Activated naive CD4-positive, alpha-beta T cell treated with anti-CD3 and anti-CD28 coated beads, Interleukin-2, amount 50 U/mL, for 24 hours (primary cell): ENCODE measurements at regions not wholly inside any gene's neighbourhood (a gene's known extent, or its start where the extent isn't known, plus 50 kb on each side); places are given as distances from the start of the nearest gene placed in this dataset.
"Not testable (repeated sequence)": the region's sequence is repeated elsewhere in the genome, so short reads cannot be mapped to it uniquely, and the experiment has no call there.

Experiments used
- H3K27ac Mint-ChIP-seq: one replicate; pipeline ENCODE4 v1.8.0; 2021; ENCODE audit warnings: mild to moderate bottlenecking, mixed read lengths
- H3K27me3 Mint-ChIP-seq: one replicate; pipeline ENCODE4 v1.8.0; 2021; ENCODE audit warnings: mixed read lengths
- H3K36me3 Mint-ChIP-seq: one replicate; pipeline ENCODE4 v1.8.0; 2021; ENCODE audit warnings: mixed read lengths
- H3K4me1 Mint-ChIP-seq: one replicate; pipeline ENCODE4 v1.8.0; 2021; ENCODE audit warnings: mixed read lengths
- H3K4me3 Mint-ChIP-seq: one replicate; pipeline ENCODE4 v1.8.0; 2021; ENCODE audit warnings: mild to moderate bottlenecking, mixed read lengths
- H3K9me3 Mint-ChIP-seq: one replicate; pipeline ENCODE4 v1.8.0; 2021; ENCODE audit warnings: mixed read lengths

DNA sequence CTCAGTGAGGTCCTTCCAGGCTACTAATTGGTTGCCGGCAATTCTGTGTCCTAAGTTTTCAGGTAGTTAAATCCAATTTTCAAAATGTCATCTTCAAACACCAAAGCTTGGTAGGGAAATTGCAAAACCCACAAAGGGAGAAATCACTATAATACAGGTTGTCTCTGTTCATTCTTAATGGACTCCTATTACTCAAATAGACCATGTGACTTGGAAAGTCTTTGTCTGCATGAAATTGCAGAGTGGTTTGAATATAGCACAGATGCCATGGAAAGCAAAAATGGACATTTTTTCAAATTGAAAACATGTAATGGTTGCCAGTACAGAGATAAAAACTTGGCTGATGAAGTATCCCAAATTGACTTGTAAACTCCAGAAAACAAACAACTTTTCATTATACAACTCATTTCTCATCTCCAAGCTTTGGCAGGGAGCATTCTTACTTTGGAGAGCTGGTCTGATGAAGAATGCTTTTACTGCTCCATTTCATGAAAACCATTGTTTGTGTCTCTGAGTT is 169.5 kb upstream of the PKN2 start:
- Mint-ChIP-seq H3K27ac (no peak overlapping the region), H3K4me1 (no peaks in the 10 kb centered on the region), H3K4me3 (no peak overlapping the region), H3K36me3 (no peaks in the 10 kb centered on the region), H3K27me3 (peaks cover 9% of the 10 kb centered on the region), H3K9me3 (no peaks in the 10 kb centered on the region)

DNA sequence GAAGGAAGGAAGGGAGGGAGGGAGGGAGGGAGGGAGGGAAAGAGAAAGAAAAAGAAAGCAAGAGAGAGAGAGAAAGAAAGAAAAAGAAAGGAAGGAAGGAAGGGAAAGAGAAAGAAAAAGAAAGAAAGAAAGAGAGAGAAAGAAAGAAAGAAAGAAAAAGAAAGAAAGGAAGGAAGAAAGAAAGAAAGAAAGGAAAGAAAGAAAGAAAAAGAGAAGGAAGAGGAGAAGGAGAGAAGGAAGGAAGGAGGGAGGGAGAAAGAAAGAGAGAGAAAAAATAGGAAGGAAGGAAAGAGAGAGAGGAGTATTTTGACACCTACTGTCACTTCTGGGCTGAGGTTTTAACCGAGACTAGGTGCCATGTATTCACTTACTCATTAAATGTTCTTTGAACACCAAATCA is 166.6 kb upstream of the PKN2 start:
- not testable (repeated sequence) for H3K27me3 Mint-ChIP-seq, H3K4me1 Mint-ChIP-seq, H3K4me3 Mint-ChIP-seq, H3K9me3 Mint-ChIP-seq, H3K27ac Mint-ChIP-seq, H3K36me3 Mint-ChIP-seq

DNA sequence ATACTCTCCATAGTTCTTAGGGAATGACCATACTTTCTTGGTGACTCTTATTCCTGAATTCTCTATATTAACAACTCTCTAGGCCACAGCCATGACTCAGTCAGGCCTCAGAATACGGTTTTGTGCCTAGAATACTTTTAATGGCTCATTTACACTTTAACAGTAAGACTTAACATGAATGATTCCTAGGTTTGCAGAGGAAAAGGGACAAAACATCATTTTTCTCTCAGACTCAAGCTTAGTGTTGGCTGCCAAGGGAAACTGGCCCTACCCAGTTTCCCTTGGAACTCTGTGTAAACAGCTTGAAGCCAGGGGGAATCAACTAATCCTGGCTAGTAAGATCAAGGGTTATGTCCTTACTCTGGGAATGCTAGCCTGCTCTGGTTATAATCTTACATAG is 164.9 kb upstream of the PKN2 start:
- H3K27ac Mint-ChIP-seq: no peak overlapping the region
- H3K36me3 Mint-ChIP-seq: no peaks in the 10 kb centered on the region
- H3K9me3 Mint-ChIP-seq: no peaks in the 10 kb centered on the region
- H3K27me3 Mint-ChIP-seq: peaks cover 9% of the 10 kb centered on the region
- H3K4me3 Mint-ChIP-seq: no peak overlapping the region
- H3K4me1 Mint-ChIP-seq: no peaks in the 10 kb centered on the region

DNA sequence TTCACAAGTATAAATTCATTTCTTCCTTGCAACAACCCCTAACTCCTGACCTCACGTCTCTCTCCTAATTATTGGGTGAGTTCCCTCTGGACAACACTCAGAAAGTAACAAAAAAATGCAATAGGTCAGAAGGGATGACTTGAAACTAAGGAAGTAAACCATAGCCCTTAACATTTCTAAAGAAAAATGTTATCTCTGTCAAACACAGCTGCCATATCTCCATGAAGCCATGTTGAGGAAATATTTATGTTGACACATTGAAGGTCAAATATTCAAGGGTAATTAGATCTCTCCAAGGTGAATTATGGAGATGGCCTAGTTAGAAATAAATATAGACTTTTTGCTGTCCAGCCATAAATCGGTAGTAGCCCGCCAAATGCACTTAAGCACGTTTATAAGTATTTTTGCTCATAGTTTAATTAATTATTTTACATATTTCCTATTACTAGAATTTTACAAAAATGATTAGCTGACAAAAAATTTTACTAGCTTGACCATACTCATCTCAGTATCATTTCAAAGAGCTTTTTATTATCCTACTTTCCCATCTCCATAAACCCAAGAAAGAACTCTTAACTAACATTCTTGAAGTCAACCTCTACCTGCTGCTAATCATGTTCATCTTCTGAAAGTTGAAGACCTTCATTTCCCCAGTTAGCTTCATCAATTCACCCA is 160.1 kb upstream of the PKN2 start:
- peaks cover 2% of the 10 kb centered on the region for H3K27me3 Mint-ChIP-seq
- no peak overlapping the region for H3K27ac Mint-ChIP-seq

DNA sequence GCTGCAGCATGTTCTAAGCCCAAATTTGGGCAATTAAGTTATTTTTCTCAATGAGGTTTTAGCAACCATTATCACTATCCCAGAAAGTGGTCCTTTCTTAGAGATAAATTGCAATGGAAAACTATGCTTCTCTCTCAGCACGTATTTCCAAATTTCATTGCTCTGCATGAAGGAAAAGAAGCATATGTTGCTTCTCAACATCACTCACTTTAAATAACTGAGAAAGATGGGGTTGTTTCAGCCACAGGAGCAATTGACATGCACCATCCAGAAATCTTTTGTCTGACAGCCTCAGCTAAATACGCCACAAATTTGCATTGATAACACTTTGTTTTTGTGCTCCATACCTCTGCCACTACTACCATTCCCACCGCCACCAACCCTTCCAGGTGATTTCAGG is 157.6 kb upstream of the PKN2 start:
- Mint-ChIP-seq H3K9me3 (no peaks in the 10 kb centered on the region), H3K27me3 (peaks cover 2% of the 10 kb centered on the region), H3K4me1 (no peaks in the 10 kb centered on the region), H3K27ac (no peak overlapping the region), H3K36me3 (no peaks in the 10 kb centered on the region), H3K4me3 (no peak overlapping the region)

More for the DNA sequence above, 160.1 kb upstream of the PKN2 start:
- Mint-ChIP-seq H3K9me3 (no peaks in the 10 kb centered on the region), H3K4me3 (no peak overlapping the region), H3K36me3 (no peaks in the 10 kb centered on the region), H3K4me1 (no peaks in the 10 kb centered on the region)

DNA sequence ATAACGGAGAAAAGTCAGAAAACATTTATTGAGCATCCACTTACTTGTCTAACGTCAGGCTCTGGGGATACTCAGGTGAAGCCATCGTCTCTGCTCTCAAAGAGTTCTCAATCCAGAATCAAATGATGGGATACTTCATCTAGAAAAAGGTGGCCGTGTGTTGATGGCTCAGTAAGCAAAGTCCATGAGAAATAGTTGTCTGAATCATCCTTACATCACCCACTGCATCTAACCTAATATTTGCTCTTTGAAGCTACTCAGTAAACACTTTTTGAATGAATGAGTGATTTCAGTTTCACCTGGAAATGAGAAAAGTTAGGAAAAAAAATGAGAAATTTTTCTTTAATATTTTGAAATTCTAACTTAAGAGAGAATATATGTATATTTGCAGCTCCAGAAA is 155.3 kb upstream of the PKN2 start:
- no peaks in the 10 kb centered on the region for H3K9me3 Mint-ChIP-seq
- H3K27me3 Mint-ChIP-seq: no peaks in the 10 kb centered on the region

DNA sequence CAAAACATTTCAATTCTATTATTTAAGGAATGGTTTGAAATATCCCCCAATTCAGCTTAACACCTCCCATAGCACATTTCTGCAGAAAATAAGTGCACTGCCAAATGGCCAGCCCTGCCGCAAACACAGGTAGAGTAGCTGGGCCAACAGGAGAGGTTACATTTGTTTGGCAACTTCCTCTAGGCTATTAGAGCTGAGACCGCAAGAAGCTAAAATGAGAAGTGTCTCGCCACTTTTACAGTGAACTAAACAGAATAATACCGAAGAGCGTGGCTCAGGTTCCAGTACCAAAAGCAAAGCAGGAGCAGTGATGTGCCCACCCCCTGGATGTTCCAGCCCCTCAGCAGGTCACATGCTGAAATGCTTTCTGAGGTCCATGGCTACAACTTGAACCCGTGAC is 154.5 kb upstream of the PKN2 start:
- H3K4me1 Mint-ChIP-seq: no peaks in the 10 kb centered on the region
- H3K4me3 Mint-ChIP-seq: no peak overlapping the region
- H3K27ac Mint-ChIP-seq: no peak overlapping the region
- H3K36me3 Mint-ChIP-seq: no peaks in the 10 kb centered on the region
- no peaks in the 10 kb centered on the region for H3K9me3 Mint-ChIP-seq
- H3K27me3 Mint-ChIP-seq: no peaks in the 10 kb centered on the region

More for the DNA sequence above, 155.3 kb upstream of the PKN2 start:
- no peak overlapping the region for H3K27ac Mint-ChIP-seq
- no peak overlapping the region for H3K4me3 Mint-ChIP-seq
- H3K36me3 Mint-ChIP-seq: no peaks in the 10 kb centered on the region
- H3K4me1 Mint-ChIP-seq: no peaks in the 10 kb centered on the region

DNA sequence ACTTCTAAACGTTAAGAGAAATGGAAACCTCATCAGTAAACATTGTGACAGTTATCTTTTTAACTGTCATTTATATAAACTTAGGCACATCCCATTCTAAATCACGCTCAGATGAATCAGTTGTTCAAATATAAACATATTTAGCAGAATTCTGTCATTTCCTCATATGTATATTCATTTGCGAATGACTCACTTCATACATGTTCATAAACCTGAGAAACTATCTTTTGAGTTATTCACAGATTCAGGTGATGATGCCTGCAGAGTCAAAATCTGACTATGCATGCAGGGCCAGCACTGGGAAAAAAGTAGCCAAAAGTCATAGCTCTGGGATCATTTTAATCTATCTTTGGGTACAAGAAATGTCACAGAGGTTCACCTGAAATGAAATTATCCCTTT is 153.8 kb upstream of the PKN2 start:
- no peaks in the 10 kb centered on the region for H3K27me3 Mint-ChIP-seq
- H3K9me3 Mint-ChIP-seq: no peaks in the 10 kb centered on the region
- no peak overlapping the region for H3K27ac Mint-ChIP-seq
- H3K36me3 Mint-ChIP-seq: no peaks in the 10 kb centered on the region
- no peaks in the 10 kb centered on the region for H3K4me1 Mint-ChIP-seq
- no peak overlapping the region for H3K4me3 Mint-ChIP-seq

DNA sequence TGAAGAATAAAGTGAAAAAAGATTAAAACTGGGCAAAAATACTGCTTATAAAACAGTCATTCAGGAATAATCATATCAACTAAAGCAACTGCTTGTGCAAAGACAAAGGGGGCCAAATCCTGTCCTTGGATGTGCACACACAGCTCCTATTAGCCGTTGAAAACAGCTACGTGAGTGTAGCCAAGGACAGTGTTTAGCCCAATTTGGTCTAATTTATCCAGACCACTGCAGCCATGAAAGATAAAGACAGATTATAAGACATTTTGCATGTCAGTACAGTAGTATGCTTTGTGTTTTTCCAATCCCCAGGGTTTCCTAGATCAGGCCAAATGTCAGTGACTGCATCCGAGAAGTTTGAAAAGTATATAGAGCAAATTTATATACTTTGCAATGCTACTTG is 146.3 kb upstream of the PKN2 start:
- Mint-ChIP-seq H3K27ac (no peak overlapping the region), H3K27me3 (peaks cover 7% of the 10 kb centered on the region), H3K4me3 (no peak overlapping the region), H3K4me1 (no peaks in the 10 kb centered on the region), H3K9me3 (no peaks in the 10 kb centered on the region), H3K36me3 (no peaks in the 10 kb centered on the region)

DNA sequence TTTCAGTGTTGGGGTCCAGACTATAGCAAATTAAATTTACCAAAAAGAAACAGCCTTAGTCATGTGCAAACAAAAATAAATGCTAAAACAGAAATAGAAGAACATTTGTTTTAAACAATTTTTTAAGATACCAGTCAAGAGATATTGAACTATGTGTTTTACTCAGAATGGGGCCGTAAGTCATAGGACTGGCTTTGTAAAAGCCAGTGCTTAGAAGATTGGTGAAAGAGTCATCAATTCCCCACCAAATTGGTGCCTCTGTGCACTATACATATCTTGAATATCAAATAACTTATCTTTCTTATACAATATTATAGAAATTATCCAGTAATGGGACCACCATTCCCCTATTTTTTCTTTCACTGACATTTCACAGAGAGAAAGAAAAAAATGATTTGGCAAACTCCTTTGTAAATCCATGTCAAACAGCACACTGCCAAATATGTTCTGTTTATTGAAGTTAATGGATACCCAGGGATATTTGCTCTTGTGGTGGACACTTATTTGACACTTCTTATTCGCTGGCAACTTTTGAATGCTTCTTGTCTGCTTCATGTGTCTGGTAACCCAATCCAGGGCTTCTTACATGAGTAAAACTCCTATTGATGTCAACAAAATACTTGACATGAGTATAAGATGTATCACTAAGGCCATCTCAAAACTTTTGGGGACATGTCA is 145.7 kb upstream of the PKN2 start:
- Mint-ChIP-seq H3K27ac (no peak overlapping the region), H3K9me3 (no peaks in the 10 kb centered on the region), H3K27me3 (peaks cover 7% of the 10 kb centered on the region), H3K4me3 (no peak overlapping the region), H3K4me1 (no peaks in the 10 kb centered on the region), H3K36me3 (no peaks in the 10 kb centered on the region)

DNA sequence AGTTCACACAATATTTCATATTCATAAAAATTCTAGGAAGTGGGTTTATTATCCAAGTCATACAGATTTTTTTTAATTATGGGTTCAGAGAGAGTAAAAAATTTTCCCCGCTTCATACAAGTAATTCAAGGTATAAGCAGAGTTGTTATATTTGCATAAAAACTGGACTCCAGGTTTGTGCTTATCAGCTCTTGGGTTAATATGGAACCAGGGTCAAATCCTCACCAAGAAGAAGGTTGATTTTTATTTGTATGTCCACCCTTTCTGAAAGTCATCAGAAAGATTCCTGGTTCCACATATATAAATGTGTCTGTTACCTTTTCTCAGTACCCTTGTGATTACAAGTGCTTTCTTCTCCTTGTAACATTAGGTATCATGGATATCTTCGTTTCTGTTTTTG is 143.8 kb upstream of the PKN2 start:
- Mint-ChIP-seq H3K4me3 (no peak overlapping the region), H3K4me1 (no peaks in the 10 kb centered on the region), H3K9me3 (no peaks in the 10 kb centered on the region), H3K27me3 (peaks cover 7% of the 10 kb centered on the region), H3K27ac (no peak overlapping the region), H3K36me3 (no peaks in the 10 kb centered on the region)

DNA sequence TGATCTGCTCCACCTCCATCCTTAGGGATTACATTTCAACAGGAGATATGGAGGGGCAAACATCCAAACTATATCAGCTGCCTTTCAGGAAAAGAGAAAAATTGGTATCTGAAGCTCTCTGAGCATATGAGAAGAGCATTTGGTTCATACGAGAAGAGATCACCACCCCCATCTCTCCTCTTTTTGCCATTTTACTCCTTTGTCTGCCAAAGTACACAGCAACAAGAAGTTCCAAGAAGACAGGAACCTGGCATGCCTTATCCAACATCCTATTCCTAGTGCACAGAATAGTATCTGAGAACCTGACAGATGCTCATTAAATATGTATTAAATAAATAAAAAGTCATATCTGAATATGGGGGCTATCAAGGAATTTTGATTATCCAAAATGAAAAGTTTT is 142.5 kb upstream of the PKN2 start:
- no peaks in the 10 kb centered on the region for H3K4me1 Mint-ChIP-seq
- no peaks in the 10 kb centered on the region for H3K36me3 Mint-ChIP-seq
- no peak overlapping the region for H3K27ac Mint-ChIP-seq
- peaks cover 4% of the 10 kb centered on the region for H3K27me3 Mint-ChIP-seq
- H3K4me3 Mint-ChIP-seq: no peak overlapping the region
- H3K9me3 Mint-ChIP-seq: no peaks in the 10 kb centered on the region

DNA sequence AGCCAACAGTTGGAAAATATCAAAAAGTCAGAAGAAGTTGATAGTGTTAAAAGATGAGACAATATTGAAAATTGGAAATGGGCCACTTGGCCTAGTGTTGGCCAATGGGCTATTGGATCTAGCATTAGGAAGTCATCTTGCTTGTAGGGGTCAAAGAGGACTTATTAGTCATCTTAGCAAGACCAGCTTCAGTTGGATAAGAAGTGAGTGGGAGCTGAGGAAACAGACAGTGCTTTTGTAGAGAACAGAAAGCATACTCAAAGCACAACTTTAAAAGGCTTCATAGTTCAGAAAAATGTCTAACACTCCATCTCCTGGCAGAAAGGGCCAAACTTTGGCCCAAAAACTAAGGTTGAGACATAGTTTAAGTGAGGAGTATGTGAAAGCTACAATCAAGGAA is 139.9 kb upstream of the PKN2 start:
- H3K4me1 Mint-ChIP-seq: no peaks in the 10 kb centered on the region
- H3K4me3 Mint-ChIP-seq: no peak overlapping the region
- H3K27ac Mint-ChIP-seq: no peak overlapping the region
- no peaks in the 10 kb centered on the region for H3K9me3 Mint-ChIP-seq
- H3K27me3 Mint-ChIP-seq: no peaks in the 10 kb centered on the region
- H3K36me3 Mint-ChIP-seq: no peaks in the 10 kb centered on the region

DNA sequence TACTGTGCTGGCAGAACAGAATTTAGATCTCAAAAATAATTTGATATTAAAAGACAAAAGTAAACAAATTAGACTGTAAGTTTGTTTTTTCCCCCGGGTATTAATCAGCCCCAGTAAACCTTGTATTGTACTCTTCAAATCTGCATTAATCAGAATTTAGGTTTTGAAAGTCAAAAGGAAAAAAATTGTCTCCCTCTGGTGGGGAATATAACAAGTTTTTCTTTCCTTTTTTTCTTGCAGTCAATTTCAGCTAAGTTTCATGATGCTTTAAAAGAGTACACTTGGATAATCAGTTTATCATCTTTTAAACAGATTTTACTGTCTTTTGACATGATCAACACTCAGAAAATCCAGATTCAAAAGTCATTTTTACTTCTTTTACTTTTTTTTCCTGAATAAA is 134.5 kb upstream of the PKN2 start:
- no peak overlapping the region for H3K4me3 Mint-ChIP-seq

DNA sequence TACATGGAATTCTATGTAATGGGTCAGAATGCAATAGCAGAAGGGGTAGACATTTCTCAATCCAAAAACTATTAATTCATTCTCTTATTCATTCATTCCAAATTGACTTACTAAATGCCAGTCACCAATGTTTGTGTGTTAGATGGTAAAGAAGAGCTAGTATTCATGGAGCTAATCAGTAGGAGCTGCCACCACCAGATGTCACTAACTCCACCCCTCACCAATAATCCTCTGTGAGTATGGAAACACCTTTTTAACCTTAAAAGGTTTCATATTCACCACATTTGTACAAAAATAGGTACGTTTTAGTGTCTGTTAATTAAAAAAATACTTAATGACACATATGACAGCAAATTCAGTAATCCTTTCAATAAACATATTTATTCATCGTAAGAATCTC is 131.8 kb upstream of the PKN2 start:
- Mint-ChIP-seq H3K27me3 (peaks cover 3% of the 10 kb centered on the region), H3K4me3 (no peak overlapping the region), H3K4me1 (no peaks in the 10 kb centered on the region), H3K27ac (no peak overlapping the region), H3K9me3 (no peaks in the 10 kb centered on the region), H3K36me3 (no peaks in the 10 kb centered on the region)

More for the DNA sequence above, 134.5 kb upstream of the PKN2 start:
- H3K9me3 Mint-ChIP-seq: no peaks in the 10 kb centered on the region
- no peaks in the 10 kb centered on the region for H3K36me3 Mint-ChIP-seq
- peaks cover 3% of the 10 kb centered on the region for H3K27me3 Mint-ChIP-seq
- no peak overlapping the region for H3K27ac Mint-ChIP-seq
- H3K4me1 Mint-ChIP-seq: no peaks in the 10 kb centered on the region

DNA sequence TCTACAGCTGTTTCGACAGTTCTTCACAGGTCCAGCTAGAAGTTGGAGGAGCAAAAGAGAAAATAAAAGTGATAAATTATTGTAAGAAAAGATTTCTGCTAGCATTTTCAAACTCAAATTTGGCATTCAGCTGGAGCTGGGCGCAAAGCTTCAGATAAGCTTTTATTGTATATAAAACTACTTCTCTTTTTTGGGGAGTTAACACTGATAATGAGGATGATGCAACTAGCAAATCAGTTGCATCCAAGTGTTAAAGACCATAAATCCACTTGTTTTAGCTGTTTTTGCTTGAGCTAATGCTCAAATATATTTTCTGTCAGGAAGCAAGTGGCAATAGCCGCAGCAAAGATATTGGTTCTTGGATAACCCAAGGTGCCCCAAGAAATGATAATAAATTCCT is 127.1 kb upstream of the PKN2 start:
- no peaks in the 10 kb centered on the region for H3K9me3 Mint-ChIP-seq

DNA sequence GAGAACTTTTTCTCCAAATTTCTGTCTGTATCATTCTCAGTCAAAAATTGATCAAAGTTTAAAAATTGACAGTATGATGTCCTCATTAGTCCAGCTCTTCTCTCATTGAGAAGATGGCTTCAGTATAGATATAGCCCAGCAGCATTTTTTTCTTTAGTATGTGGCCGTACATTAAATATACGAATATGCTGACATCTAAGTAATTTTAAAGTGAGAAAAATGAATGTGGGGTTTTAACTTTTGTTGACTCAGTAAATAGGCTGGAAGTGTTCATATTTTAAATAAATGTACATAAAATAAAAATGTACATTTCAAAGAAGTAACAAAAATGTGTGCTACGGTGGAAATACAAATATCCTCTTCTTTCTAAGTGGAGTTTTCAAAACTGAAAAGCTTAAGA is 123.5 kb upstream of the PKN2 start:
- peaks cover 10% of the 10 kb centered on the region for H3K27me3 Mint-ChIP-seq
- H3K9me3 Mint-ChIP-seq: no peaks in the 10 kb centered on the region
- H3K4me3 Mint-ChIP-seq: no peak overlapping the region

More for the DNA sequence above, 127.1 kb upstream of the PKN2 start:
- H3K4me3 Mint-ChIP-seq: no peak overlapping the region
- no peak overlapping the region for H3K27ac Mint-ChIP-seq
- H3K4me1 Mint-ChIP-seq: no peaks in the 10 kb centered on the region
- peaks cover 4% of the 10 kb centered on the region for H3K27me3 Mint-ChIP-seq
- H3K36me3 Mint-ChIP-seq: no peaks in the 10 kb centered on the region

More for the DNA sequence above, 123.5 kb upstream of the PKN2 start:
- H3K27ac Mint-ChIP-seq: no peak overlapping the region
- H3K36me3 Mint-ChIP-seq: no peaks in the 10 kb centered on the region
- no peaks in the 10 kb centered on the region for H3K4me1 Mint-ChIP-seq
